H1 (cell line): ENCODE measurements at regions not wholly inside any gene's neighbourhood (a gene's known extent, or its start where the extent isn't known, plus 50 kb on each side); places are given as distances from the start of the nearest gene placed in this dataset.

Source experiments
- BACH1 ChIP-seq: IDR thresholded peaks from 2 replicates; pipeline ENCODE4 v1.6.1; 2012; ENCODE audit warnings: low read length, improper control_type of control experiment
- GABPA ChIP-seq: IDR thresholded peaks from 2 replicates; pipeline ENCODE4 v1.6.1; 2011; ENCODE audit warnings: mild to moderate bottlenecking, low read length, moderate library complexity, borderline replicate concordance; ENCODE audit not compliant: insufficient read depth
- PHF8 ChIP-seq: fragments of 200-600 bp; sonication (generic); conservative IDR thresholded peaks from 2 replicates; pipeline ENCODE4 v1.7.1; 2012; ENCODE audit warnings: low read depth, mild to moderate bottlenecking, inconsistent platforms, low read length, moderate library complexity
- RAD21 ChIP-seq, 2 experiments: IDR thresholded peaks in 1 of 2; conservative IDR thresholded peaks in 1 of 2; 2 replicates each; pipeline ENCODE4 v1.6.1; 2011; ENCODE audit warnings: low read depth in 2 of 2, low read length in 2 of 2, improper control_type of control experiment in 1 of 2, inconsistent platforms in 1 of 2, mild to moderate bottlenecking in 1 of 2, moderate library complexity in 1 of 2
- TF ChIP-seq, protein P1 (sequence below): fragments of 300-600 bp; sonication (generic); IDR thresholded peaks from 2 replicates; pipeline ENCODE4 v1.7.1; 2012; ENCODE audit warnings: low read length, moderate library complexity, mild to moderate bottlenecking, inconsistent platforms; ENCODE audit not compliant: insufficient replicate concordance

DNA sequence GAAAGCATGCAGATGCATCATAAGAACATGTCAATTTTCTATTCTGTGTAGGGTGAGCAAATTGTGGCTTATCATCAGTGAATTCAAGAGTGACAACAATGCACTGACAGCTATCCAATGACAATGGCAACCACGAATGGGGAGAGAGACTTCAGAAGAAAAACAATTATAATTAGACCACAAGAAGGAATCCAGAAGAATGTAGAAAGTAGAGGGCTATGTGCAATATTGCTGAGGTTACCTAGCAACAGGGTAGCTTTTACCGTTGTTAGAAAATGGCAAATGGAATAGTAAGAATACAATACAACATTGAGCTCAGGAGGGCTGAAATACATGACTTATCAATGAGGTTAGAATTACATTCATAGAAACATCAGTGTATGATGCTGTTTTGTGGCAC is 71.1 kb upstream of the SESTD1 start (continued):
- TF ChIP-seq, protein P1, sequence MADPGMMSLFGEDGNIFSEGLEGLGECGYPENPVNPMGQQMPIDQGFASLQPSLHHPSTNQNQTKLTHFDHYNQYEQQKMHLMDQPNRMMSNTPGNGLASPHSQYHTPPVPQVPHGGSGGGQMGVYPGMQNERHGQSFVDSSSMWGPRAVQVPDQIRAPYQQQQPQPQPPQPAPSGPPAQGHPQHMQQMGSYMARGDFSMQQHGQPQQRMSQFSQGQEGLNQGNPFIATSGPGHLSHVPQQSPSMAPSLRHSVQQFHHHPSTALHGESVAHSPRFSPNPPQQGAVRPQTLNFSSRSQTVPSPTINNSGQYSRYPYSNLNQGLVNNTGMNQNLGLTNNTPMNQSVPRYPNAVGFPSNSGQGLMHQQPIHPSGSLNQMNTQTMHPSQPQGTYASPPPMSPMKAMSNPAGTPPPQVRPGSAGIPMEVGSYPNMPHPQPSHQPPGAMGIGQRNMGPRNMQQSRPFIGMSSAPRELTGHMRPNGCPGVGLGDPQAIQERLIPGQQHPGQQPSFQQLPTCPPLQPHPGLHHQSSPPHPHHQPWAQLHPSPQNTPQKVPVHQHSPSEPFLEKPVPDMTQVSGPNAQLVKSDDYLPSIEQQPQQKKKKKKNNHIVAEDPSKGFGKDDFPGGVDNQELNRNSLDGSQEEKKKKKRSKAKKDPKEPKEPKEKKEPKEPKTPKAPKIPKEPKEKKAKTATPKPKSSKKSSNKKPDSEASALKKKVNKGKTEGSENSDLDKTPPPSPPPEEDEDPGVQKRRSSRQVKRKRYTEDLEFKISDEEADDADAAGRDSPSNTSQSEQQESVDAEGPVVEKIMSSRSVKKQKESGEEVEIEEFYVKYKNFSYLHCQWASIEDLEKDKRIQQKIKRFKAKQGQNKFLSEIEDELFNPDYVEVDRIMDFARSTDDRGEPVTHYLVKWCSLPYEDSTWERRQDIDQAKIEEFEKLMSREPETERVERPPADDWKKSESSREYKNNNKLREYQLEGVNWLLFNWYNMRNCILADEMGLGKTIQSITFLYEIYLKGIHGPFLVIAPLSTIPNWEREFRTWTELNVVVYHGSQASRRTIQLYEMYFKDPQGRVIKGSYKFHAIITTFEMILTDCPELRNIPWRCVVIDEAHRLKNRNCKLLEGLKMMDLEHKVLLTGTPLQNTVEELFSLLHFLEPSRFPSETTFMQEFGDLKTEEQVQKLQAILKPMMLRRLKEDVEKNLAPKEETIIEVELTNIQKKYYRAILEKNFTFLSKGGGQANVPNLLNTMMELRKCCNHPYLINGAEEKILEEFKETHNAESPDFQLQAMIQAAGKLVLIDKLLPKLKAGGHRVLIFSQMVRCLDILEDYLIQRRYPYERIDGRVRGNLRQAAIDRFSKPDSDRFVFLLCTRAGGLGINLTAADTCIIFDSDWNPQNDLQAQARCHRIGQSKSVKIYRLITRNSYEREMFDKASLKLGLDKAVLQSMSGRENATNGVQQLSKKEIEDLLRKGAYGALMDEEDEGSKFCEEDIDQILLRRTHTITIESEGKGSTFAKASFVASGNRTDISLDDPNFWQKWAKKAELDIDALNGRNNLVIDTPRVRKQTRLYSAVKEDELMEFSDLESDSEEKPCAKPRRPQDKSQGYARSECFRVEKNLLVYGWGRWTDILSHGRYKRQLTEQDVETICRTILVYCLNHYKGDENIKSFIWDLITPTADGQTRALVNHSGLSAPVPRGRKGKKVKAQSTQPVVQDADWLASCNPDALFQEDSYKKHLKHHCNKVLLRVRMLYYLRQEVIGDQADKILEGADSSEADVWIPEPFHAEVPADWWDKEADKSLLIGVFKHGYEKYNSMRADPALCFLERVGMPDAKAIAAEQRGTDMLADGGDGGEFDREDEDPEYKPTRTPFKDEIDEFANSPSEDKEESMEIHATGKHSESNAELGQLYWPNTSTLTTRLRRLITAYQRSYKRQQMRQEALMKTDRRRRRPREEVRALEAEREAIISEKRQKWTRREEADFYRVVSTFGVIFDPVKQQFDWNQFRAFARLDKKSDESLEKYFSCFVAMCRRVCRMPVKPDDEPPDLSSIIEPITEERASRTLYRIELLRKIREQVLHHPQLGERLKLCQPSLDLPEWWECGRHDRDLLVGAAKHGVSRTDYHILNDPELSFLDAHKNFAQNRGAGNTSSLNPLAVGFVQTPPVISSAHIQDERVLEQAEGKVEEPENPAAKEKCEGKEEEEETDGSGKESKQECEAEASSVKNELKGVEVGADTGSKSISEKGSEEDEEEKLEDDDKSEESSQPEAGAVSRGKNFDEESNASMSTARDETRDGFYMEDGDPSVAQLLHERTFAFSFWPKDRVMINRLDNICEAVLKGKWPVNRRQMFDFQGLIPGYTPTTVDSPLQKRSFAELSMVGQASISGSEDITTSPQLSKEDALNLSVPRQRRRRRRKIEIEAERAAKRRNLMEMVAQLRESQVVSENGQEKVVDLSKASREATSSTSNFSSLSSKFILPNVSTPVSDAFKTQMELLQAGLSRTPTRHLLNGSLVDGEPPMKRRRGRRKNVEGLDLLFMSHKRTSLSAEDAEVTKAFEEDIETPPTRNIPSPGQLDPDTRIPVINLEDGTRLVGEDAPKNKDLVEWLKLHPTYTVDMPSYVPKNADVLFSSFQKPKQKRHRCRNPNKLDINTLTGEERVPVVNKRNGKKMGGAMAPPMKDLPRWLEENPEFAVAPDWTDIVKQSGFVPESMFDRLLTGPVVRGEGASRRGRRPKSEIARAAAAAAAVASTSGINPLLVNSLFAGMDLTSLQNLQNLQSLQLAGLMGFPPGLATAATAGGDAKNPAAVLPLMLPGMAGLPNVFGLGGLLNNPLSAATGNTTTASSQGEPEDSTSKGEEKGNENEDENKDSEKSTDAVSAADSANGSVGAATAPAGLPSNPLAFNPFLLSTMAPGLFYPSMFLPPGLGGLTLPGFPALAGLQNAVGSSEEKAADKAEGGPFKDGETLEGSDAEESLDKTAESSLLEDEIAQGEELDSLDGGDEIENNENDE, result no peak
- TF ChIP-seq PHF8 (no peak), RAD21 (IDR thresholded peaks at IDR 0.05 in 1 of 2, conservative IDR thresholded peaks at IDR 0.05 in 1 of 2; ENCODE audit: low read depth in 2 of 2, low read length in 2 of 2) (no peak), BACH1 (no peak), GABPA (no peak)
